ENCODE measurements at regions not wholly inside any gene's neighbourhood (a gene's known extent, or its start where the extent isn't known, plus 50 kb on each side); places are given as distances from the start of the nearest gene placed in this dataset.

GRCh38 chr21:16013570-16013969 is 283.8 kb downstream of the USP25 start:
- no peak for DNase-seq (ENCODE audit: low read depth in 2 of 2)

- DNase-seq (ENCODE audit: low read depth in 2 of 2): no peak
Measured at GRCh38 chr21:16020878-16021277, 291.1 kb downstream of the USP25 start.

GRCh38 chr21:16022116-16022515 is 292.3 kb downstream of the USP25 start:
- no peak for DNase-seq (ENCODE audit: low read depth in 2 of 2)

GRCh38 chr21:16022921-16023320 is 293.1 kb downstream of the USP25 start:
- DNase-seq (ENCODE audit: low read depth in 2 of 2): no peak

- DNase-seq (ENCODE audit: low read depth in 2 of 2): no peak
Measured at GRCh38 chr21:16028142-16028541, 298.4 kb downstream of the USP25 start.

- no peak for DNase-seq (ENCODE audit: low read depth in 2 of 2)
Measured at GRCh38 chr21:16028941-16029464, 299.2 kb downstream of the USP25 start.

GRCh38 chr21:16033193-16033592 is 303.4 kb downstream of the USP25 start:
- no peak for DNase-seq (ENCODE audit: low read depth in 2 of 2)

- no peak for DNase-seq (ENCODE audit: low read depth in 2 of 2)
Measured at GRCh38 chr21:16034446-16035190, 304.8 kb downstream of the USP25 start.

GRCh38 chr21:16037421-16037955 is 307.7 kb downstream of the USP25 start:
- DNase-seq (ENCODE audit: low read depth in 2 of 2): no peak

- DNase-seq (ENCODE audit: low read depth in 2 of 2): no peak
Measured at GRCh38 chr21:16040601-16041000, 310.8 kb downstream of the USP25 start.

GRCh38 chr21:16044676-16045075 is 314.9 kb downstream of the USP25 start:
- DNase-seq (ENCODE audit: low read depth in 2 of 2): no peak

GRCh38 chr21:16046656-16047330 is 317.0 kb downstream of the USP25 start:
- no peak for DNase-seq (ENCODE audit: low read depth in 2 of 2)

- no peak for DNase-seq (ENCODE audit: low read depth in 2 of 2)
Measured at GRCh38 chr21:16047904-16048303, 318.1 kb downstream of the USP25 start.

GRCh38 chr21:16055014-16055413 is 325.2 kb downstream of the USP25 start:
- no peak for DNase-seq (ENCODE audit: low read depth in 2 of 2)

- DNase-seq (ENCODE audit: low read depth in 2 of 2): no peak
Measured at GRCh38 chr21:16058896-16059295, 329.1 kb downstream of the USP25 start.

- DNase-seq (ENCODE audit: low read depth in 2 of 2): no peak
Measured at GRCh38 chr21:16059981-16060380, 330.2 kb downstream of the USP25 start.

- no peak for DNase-seq (ENCODE audit: low read depth in 2 of 2)
Measured at GRCh38 chr21:16061194-16061593, 331.4 kb downstream of the USP25 start.

- no peak for DNase-seq (ENCODE audit: low read depth in 2 of 2)
Measured at GRCh38 chr21:16069178-16070112, 339.7 kb downstream of the USP25 start.

- DNase-seq (ENCODE audit: low read depth in 2 of 2): no peak
Measured at GRCh38 chr21:16070207-16070651, 340.4 kb downstream of the USP25 start.

- DNase-seq (ENCODE audit: low read depth in 2 of 2): no peak
Measured at GRCh38 chr21:16071092-16071491, 341.3 kb downstream of the USP25 start.

GRCh38 chr21:16071761-16072160 is 342.0 kb downstream of the USP25 start:
- DNase-seq (ENCODE audit: low read depth in 2 of 2): no peak

- no peak for DNase-seq (ENCODE audit: low read depth in 2 of 2)
Measured at GRCh38 chr21:16072221-16072620, 342.4 kb downstream of the USP25 start.
